ACC112 (cell line): ENCODE measurements at regions not wholly inside any gene's neighbourhood (a gene's known extent, or its start where the extent isn't known, plus 50 kb on each side); places are given as distances from the start of the nearest gene placed in this dataset.

ENCODE experiments used
- H2AFZ ChIP-seq: fragments of 200-600 bp; sonication (generic); one replicate; pipeline ENCODE4 v1.6.0; 2017; ENCODE audit warnings: antibody characterized with exemption, low read length; ENCODE audit not compliant: unreplicated experiment
- H3K27ac ChIP-seq: fragments of 200-600 bp; sonication (generic); 2 replicates; pipeline ENCODE4 v1.5.1; 2014; ENCODE audit warnings: low read depth, mild to moderate bottlenecking, antibody characterized with exemption, low read length, moderate library complexity
- H3K27me3 ChIP-seq: fragments of 200-600 bp; sonication (generic); 2 replicates; pipeline ENCODE4 v1.6.1; 2014; ENCODE audit warnings: mild to moderate bottlenecking, antibody characterized with exemption, low read length, moderate library complexity, mixed read lengths; ENCODE audit not compliant: insufficient read depth
- H3K36me3 ChIP-seq: fragments of 200-600 bp; sonication (generic); 2 replicates; pipeline ENCODE4 v1.6.1; 2016; ENCODE audit warnings: mild to moderate bottlenecking, antibody characterized with exemption, low read length, moderate library complexity, mixed read lengths; ENCODE audit not compliant: insufficient read depth
- H3K4me1 ChIP-seq: fragments of 200-600 bp; sonication (generic); one replicate; pipeline ENCODE4 v1.6.1; 2016; ENCODE audit warnings: low read length, mixed read lengths; ENCODE audit not compliant: insufficient read depth, unreplicated experiment, control insufficient read depth
- H3K4me3 ChIP-seq: fragments of 200-600 bp; sonication (generic); 2 replicates; pipeline ENCODE4 v1.5.1; 2014; ENCODE audit warnings: mild to moderate bottlenecking, low read depth, low read length
- H3K79me2 ChIP-seq: fragments of 200-600 bp; sonication (generic); one replicate; pipeline ENCODE4 v1.6.0; 2016; ENCODE audit warnings: low read length; ENCODE audit not compliant: control insufficient read depth, unreplicated experiment, insufficient read depth

GRCh38 chr11:133787379-133788141, 57.8 kb downstream of the SPATA19 start:
- Histone ChIP-seq H3K36me3 (no peaks in the 10 kb centered on the region), H3K79me2 (no peaks in the 10 kb centered on the region), H3K27ac (no peak overlapping the region), H3K4me1 (no peaks in the 10 kb centered on the region), H3K4me3 (0 out of 2 replicates have a peak overlapping the region, but pooled peaks have one; percentile 29), H3K27me3 (0 out of 2 replicates have a peak, but pooled peaks cover 3% of the 10 kb centered on the region), H2AFZ (no peak overlapping the region)

- Histone ChIP-seq H3K27ac (no peak overlapping the region), H3K4me3 (no peak overlapping the region), H3K36me3 (no peaks in the 10 kb centered on the region), H3K4me1 (no peaks in the 10 kb centered on the region), H3K79me2 (no peaks in the 10 kb centered on the region), H2AFZ (no peak overlapping the region), H3K27me3 (0 out of 2 replicates have a peak, but pooled peaks cover 3% of the 10 kb centered on the region)
Observed at GRCh38 chr11:133785795-133786340, 59.4 kb downstream of the SPATA19 start.

- Histone ChIP-seq H3K36me3 (no peaks in the 10 kb centered on the region), H2AFZ (no peak overlapping the region), H3K79me2 (no peaks in the 10 kb centered on the region), H3K4me3 (no peak overlapping the region), H3K27ac (no peak overlapping the region), H3K4me1 (no peaks in the 10 kb centered on the region), H3K27me3 (0 out of 2 replicates have a peak, but pooled peaks cover 3% of the 10 kb centered on the region)
Observed at GRCh38 chr11:133784359-133784758, 61.0 kb downstream of the SPATA19 start.

GRCh38 chr11:133782116-133782725, 63.1 kb downstream of the SPATA19 start:
- H3K4me1 ChIP-seq, result no peaks in the 10 kb centered on the region
- no peak overlapping the region for H3K4me3 ChIP-seq
- H2AFZ ChIP-seq, result no peak overlapping the region
- H3K36me3 ChIP-seq, result no peaks in the 10 kb centered on the region
- no peaks in the 10 kb centered on the region for H3K79me2 ChIP-seq
- H3K27ac ChIP-seq, result no peak overlapping the region
- 0 out of 2 replicates have a peak, but pooled peaks cover 3% of the 10 kb centered on the region for H3K27me3 ChIP-seq

- H3K27me3 ChIP-seq, result no peaks in the 10 kb centered on the region
- no peak overlapping the region for H2AFZ ChIP-seq
Observed at GRCh38 chr11:133778161-133778560, 67.2 kb downstream of the SPATA19 start.

GRCh38 chr11:133776671-133777367, 68.5 kb downstream of the SPATA19 start:
- Histone ChIP-seq H3K27ac (no peak overlapping the region), H3K36me3 (no peaks in the 10 kb centered on the region), H3K4me1 (no peaks in the 10 kb centered on the region), H2AFZ (no peak overlapping the region), H3K4me3 (no peak overlapping the region), H3K27me3 (no peaks in the 10 kb centered on the region), H3K79me2 (no peaks in the 10 kb centered on the region)

More at GRCh38 chr11:133778161-133778560, 67.2 kb downstream of the SPATA19 start:
- no peaks in the 10 kb centered on the region for H3K36me3 ChIP-seq
- H3K27ac ChIP-seq, result no peak overlapping the region
- no peak overlapping the region for H3K4me3 ChIP-seq
- no peaks in the 10 kb centered on the region for H3K4me1 ChIP-seq
- H3K79me2 ChIP-seq, result no peaks in the 10 kb centered on the region

- H2AFZ ChIP-seq, result no peak overlapping the region
Observed at GRCh38 chr11:133762538-133762937, 82.8 kb downstream of the SPATA19 start.

GRCh38 chr11:133753150-133753549, 92.2 kb downstream of the SPATA19 start:
- Histone ChIP-seq H3K27me3 (no peaks in the 10 kb centered on the region), H3K4me1 (no peaks in the 10 kb centered on the region), H3K4me3 (no peak overlapping the region), H3K27ac (no peak overlapping the region), H3K79me2 (no peaks in the 10 kb centered on the region), H2AFZ (no peak overlapping the region), H3K36me3 (no peaks in the 10 kb centered on the region)

More at GRCh38 chr11:133762538-133762937, 82.8 kb downstream of the SPATA19 start:
- H3K27me3 ChIP-seq, result no peaks in the 10 kb centered on the region
- H3K79me2 ChIP-seq, result no peaks in the 10 kb centered on the region
- H3K27ac ChIP-seq, result no peak overlapping the region
- H3K4me3 ChIP-seq, result no peak overlapping the region
- no peaks in the 10 kb centered on the region for H3K36me3 ChIP-seq
- no peaks in the 10 kb centered on the region for H3K4me1 ChIP-seq

GRCh38 chr11:133749841-133750240, 95.5 kb downstream of the SPATA19 start:
- Histone ChIP-seq H3K4me3 (no peak overlapping the region), H3K4me1 (no peaks in the 10 kb centered on the region), H3K27ac (no peak overlapping the region), H2AFZ (no peak overlapping the region), H3K79me2 (no peaks in the 10 kb centered on the region), H3K36me3 (no peaks in the 10 kb centered on the region), H3K27me3 (no peaks in the 10 kb centered on the region)

- Histone ChIP-seq H3K4me3 (no peak overlapping the region), H3K27me3 (no peaks in the 10 kb centered on the region), H3K27ac (no peak overlapping the region), H2AFZ (no peak overlapping the region), H3K79me2 (no peaks in the 10 kb centered on the region), H3K4me1 (no peaks in the 10 kb centered on the region), H3K36me3 (no peaks in the 10 kb centered on the region)
Observed at GRCh38 chr11:133747409-133747808, 97.9 kb downstream of the SPATA19 start.
